ENCODE measurements at regions not wholly inside any gene's neighbourhood (a gene's known extent, or its start where the extent isn't known, plus 50 kb on each side); places are given as distances from the start of the nearest gene placed in this dataset.
"Not testable (repeated sequence)": the region's sequence is repeated elsewhere in the genome, so short reads cannot be mapped to it uniquely, and the experiment has no call there.

GRCh38 chr6:14288910-14289309 is 171.3 kb downstream of the CD83 start:
- intact Hi-C loops (cut with micrococcal nuclease), result no loop called here

- intact Hi-C loops (cut with micrococcal nuclease), result no loop called here
These were observed 172.6 kb downstream of the CD83 start for GRCh38 chr6:14290041-14290771.

- intact Hi-C loops (cut with micrococcal nuclease), result no loop called here
These were observed 173.3 kb downstream of the CD83 start for GRCh38 chr6:14290772-14291330.

DNA sequence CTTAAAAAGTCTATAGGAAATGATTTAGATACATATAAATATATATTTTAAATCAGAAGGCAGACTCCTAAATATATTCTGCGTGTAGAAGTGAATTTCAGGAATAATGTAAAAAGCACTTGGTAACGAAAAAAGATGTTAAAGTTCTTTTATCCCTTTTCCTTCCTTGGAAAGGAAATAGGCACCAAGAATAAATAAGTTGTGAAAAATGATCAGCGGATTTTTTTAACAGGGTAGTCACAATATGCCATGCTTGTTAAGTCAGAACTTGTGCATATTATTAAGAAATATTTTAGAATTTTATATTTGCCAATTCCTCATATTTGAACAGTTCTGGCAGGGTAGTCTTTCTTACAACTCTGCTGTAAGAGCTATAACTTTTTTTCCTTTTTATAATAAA is 173.8 kb downstream of the CD83 start:
- intact Hi-C loops (cut with micrococcal nuclease), result no loop called here

DNA sequence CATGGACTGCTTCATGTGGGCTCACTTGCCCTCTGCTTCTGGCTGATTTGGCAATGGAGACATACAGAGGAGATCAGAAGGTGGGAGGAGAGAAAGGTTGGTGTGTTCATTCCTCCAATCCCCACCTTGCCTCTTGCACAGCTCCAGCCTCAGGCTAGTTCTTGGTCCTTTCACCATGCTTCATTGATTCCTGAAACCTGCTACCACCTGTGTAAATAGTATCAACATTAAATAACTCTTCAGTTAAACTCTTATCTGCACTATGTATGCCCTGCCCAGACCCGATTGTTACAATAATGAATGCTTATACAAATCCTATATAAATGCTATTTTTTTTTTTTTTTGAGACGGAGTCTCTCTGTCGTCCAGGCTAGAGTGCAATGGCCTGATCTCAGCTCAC is 174.5 kb downstream of the CD83 start:
- intact Hi-C loops (cut with micrococcal nuclease), result no loop called here

DNA sequence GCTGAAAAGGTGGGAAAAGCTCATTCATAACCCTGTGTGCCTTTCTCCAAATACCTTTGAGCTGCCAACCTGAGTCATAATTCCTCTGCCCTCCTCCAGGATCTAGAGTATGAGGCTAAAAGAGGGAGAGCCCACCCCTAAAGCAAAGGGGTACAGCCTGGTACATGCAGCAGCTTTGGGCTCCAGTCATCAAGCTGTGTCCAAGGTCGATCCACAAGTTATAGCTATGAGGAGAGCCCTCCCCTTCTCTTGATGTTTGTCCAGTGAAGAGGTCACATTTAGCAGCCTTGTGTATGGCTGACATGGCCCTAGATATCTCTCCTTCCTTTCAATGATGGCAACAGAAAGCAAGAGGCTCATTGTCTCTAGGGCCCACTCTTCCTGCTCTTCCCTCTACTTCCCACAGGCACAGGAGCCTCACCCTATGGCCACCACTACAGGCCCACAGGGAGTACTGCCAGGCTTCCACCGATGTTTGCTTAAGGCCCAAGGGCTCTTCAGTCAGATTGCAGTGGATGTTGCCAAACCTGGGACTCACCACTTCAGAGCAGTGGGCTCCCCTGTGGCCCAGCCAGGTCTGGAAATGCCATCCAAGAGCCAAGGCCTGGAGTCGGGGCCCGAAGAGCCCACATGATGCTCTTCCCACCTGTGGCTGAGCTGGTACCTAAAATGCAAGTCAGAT is 176.8 kb downstream of the CD83 start:
- intact Hi-C loops (cut with micrococcal nuclease), result no loop called here

- intact Hi-C loops (cut with micrococcal nuclease), result not testable (repeated sequence)
These were observed 179.1 kb downstream of the CD83 start for GRCh38 chr6:14296698-14297097.

DNA sequence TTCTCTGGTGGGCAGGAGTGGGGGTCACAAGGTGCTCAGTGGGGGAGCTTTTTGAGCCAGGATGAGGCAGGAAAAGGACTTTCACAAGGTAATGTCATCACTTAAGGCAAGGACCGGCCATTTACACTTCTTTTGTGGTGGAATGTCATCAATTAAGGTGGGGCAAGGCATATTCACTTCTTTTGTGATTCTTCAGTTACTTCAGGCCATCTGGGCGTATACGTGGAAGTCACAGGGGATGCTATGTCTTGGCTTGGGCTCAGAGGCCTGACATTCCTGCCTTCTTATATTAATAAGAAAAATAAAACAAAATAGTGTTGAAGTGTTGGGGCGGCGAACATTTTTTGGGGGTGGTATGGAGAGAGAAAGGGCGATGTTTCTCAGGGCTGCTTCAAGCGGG is 179.5 kb downstream of the CD83 start:
- intact Hi-C loops (cut with micrococcal nuclease), result not testable (repeated sequence)

DNA sequence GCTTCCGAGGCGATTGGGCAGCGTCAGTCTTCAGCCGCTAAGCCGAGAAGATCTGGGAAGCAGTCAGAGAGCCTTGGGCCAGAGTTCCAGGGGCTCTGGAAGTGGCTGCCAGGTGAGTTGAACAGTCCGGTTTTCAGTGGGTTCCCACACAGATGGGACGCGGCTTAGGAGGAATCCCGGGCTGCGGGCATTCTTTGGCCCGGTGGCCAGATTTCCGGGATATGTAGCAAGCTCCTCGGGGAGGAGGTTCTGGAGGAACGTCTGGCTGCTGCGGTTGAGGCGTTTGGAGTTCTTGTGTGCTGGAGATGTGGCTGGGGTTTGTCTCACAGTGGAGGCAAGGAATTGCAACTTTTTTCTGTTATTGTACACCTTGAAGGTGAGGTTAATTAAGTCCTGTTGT is 182.6 kb downstream of the CD83 start:
- intact Hi-C loops (cut with micrococcal nuclease), result not testable (repeated sequence)

- intact Hi-C loops (cut with micrococcal nuclease), result not testable (repeated sequence)
These were observed 183.1 kb downstream of the CD83 start for GRCh38 chr6:14300721-14301120.

DNA sequence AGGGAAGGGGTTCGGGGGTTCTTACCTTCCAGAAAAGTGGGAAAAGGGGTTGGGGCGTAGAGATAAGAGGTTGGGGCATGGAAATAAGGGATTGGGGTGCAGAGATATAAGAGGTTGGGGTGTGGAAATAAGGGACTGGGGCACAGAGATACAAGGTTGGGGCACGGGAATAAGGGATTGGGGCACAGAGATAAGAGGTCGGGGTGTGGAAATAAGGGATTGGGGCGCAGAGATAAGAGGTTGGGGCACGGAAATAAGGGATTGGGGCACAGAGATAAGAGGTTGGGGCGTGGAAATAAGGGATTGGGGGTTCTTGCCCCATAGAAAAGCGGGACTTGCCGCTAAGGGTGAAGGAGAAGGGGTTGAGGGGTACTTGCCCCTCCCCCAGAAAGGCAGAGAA is 183.9 kb downstream of the CD83 start:
- intact Hi-C loops (cut with micrococcal nuclease), result not testable (repeated sequence)

- intact Hi-C loops (cut with micrococcal nuclease), result no loop called here
These were observed 187.6 kb downstream of the CD83 start for GRCh38 chr6:14305131-14305530.

GRCh38 chr6:14305624-14306023 is 188.1 kb downstream of the CD83 start:
- intact Hi-C loops (cut with micrococcal nuclease), result no loop called here

GRCh38 chr6:14306151-14306906 is 188.8 kb downstream of the CD83 start:
- intact Hi-C loops (cut with micrococcal nuclease), result no loop called here

DNA sequence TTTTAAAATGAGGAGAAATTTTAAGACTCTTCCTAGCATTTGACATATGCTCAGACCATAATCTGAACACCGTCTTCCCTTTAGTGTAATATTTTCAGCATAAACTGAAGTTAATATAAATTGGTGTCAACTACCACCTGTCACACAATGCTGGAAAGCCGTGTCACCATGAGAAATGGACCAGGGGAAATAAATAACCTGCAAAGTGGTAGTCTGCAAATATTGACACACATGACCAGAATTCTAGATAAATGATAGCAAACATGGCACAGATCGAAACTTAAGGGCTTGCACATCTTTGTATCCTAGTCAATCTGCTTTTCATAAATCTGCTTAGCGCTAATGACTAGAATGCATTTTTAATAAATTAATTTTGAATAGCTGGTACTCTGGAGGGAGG is 191.9 kb downstream of the CD83 start:
- intact Hi-C loops (cut with micrococcal nuclease), result no loop called here

DNA sequence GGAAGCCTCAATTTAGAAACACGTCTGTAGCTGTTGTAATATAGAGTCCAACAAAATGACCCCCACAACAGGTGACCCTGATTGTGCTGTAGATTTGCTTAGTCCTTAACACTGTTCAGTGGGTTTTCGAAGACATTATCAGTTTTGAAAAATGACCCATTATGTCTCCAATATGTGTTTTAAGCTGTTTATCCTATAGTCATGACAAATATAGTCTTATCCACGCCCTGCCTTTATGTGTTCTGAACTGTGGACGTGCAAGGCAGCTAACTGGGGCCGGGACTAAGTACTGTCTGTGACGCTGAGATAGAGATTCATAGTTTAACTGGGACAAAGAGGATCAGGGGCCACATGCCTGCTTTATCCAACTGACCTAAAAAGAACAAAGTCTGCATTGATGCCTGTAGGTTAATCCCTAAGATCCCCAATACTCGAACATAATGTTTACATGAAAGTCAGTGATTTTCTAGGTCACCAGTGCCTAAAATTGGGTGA is 192.4 kb downstream of the CD83 start:
- intact Hi-C loops (cut with micrococcal nuclease), result no loop called here

- intact Hi-C loops (cut with micrococcal nuclease), result no loop called here
These were observed 193.4 kb downstream of the CD83 start for GRCh38 chr6:14310960-14311359.

GRCh38 chr6:14312587-14312986 is 195.0 kb downstream of the CD83 start:
- intact Hi-C loops (cut with micrococcal nuclease), result no loop called here

GRCh38 chr6:14313248-14313647 is 195.7 kb downstream of the CD83 start:
- intact Hi-C loops (cut with micrococcal nuclease), result no loop called here

DNA sequence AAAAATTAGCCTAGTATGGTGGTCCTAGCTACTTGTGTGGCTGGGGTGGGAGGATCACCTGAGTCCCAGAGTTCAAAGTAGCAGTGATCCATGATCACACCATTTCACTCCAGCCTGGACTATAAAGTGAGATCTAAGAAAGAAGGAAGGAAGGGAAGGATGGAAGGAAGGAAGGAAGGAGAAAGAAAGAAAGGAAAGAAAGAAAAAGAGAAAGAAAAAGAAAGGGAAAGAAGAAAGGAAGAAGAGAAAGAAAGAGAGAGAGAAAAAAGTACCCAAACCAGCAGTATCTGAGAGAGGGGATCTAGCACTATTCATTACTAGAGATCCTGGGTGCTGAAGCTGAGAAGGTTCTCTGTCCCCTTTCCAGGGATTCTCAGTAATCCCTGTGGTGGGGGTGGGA is 197.8 kb downstream of the CD83 start:
- intact Hi-C loops (cut with micrococcal nuclease), result no loop called here

DNA sequence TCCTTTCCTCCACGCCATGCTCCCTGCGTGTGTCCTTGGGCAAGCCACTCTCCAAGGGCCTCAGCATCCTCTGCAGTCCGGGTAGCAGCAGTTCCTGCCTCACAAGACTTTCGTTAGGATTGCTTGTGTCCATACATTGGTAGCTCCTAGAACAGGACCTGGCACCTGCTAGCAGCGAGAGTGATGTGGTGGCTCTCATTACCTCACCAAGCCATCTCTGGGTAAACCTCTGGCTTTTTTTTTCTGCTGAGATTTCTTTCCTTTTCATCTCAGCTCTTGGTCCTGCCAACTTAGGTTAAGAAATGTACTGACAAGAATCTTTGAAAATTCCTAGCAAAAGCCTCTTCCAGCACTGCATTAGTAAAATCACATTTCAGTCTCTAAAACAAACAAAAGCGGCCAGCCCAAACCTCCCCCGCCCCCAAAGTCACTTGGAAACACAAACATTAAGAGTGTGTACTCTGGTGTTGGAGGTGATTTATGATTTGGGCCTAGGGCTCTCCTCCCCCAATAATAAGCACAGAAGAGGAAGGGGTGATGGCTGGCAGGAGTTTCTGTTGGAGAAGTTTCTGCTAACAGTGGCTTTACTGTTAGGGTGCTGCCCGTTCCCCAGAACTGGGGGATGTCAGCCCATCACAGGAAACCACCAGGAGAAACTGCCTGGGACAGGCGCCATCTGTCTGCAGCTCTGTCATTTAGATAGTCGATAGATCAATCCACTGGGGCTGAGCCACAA is 199.2 kb downstream of the CD83 start:
- intact Hi-C loops (cut with micrococcal nuclease), result loop anchor here (2.0 kb wide), 1 partner anchor 104 kb away; no protein-coding TSS in a partner anchor

Measured in T-helper 1 cell treated with Interleukin-12 subunit alpha and Interleukin-12 subunit beta and Interleukin-4 antibody, amounts not matched to agents 30 ng/mL and 1 ng/mL, for 36 hours (primary cell).